IPS-20b (cell line): ENCODE measurements at regions not wholly inside any gene's neighbourhood (a gene's known extent, or its start where the extent isn't known, plus 50 kb on each side); places are given as distances from the start of the nearest gene placed in this dataset.
"Not testable (repeated sequence)": the region's sequence is repeated elsewhere in the genome, so short reads cannot be mapped to it uniquely, and the experiment has no call there.

ENCODE experiments used
- H3K27ac ChIP-seq: one replicate; pipeline ENCODE4 v1.5.1; 2013; ENCODE audit warnings: low read length
- H3K27me3 ChIP-seq: 2 replicates; pipeline ENCODE4 v1.6.1; 2013; ENCODE audit warnings: mild to moderate bottlenecking, low read length, inconsistent platforms; ENCODE audit not compliant: insufficient read depth
- H3K36me3 ChIP-seq: 2 replicates; pipeline ENCODE4 v1.6.1; 2013; ENCODE audit warnings: low read depth, mild to moderate bottlenecking, inconsistent platforms, low read length, moderate library complexity; ENCODE audit not compliant: insufficient read depth
- H3K4me1 ChIP-seq: 2 replicates; pipeline ENCODE4 v1.6.1; 2013; ENCODE audit warnings: mild to moderate bottlenecking, control low read depth, inconsistent platforms, low read length, moderate library complexity; ENCODE audit not compliant: insufficient read depth
- H3K4me3 ChIP-seq: 2 replicates; pipeline ENCODE4 v1.5.1; 2013; ENCODE audit warnings: mild to moderate bottlenecking, low read length, inconsistent platforms
- H3K9ac ChIP-seq: 2 replicates; pipeline ENCODE4 v1.6.1; 2013; ENCODE audit warnings: low read depth, mild to moderate bottlenecking, inconsistent platforms, low read length, moderate library complexity
- H3K9me3 ChIP-seq: 2 replicates; pipeline ENCODE4 v1.6.1; 2013; ENCODE audit warnings: mild to moderate bottlenecking, low read depth, low read length, inconsistent platforms; ENCODE audit not compliant: insufficient read depth

GRCh38 chr6:48638796-48639195 lies 527.8 kb upstream of the PTCHD4 start:
- not testable (repeated sequence) for H3K27ac ChIP-seq, H3K9me3 ChIP-seq, H3K9ac ChIP-seq, H3K4me1 ChIP-seq, H3K27me3 ChIP-seq, H3K4me3 ChIP-seq, H3K36me3 ChIP-seq

- H3K9ac ChIP-seq: no peak overlapping the region
- H3K27me3 ChIP-seq: no peaks in the 10 kb centered on the region
- H3K4me3 ChIP-seq: no peak overlapping the region
- H3K9me3 ChIP-seq: no peaks in the 10 kb centered on the region
- H3K4me1 ChIP-seq: peaks cover 3% of the 10 kb centered on the region; the same call in 1 of the 2 replicates
- H3K36me3 ChIP-seq: no peaks in the 10 kb centered on the region
- no peak overlapping the region for H3K27ac ChIP-seq
Measured at GRCh38 chr6:48630511-48630910, 519.5 kb upstream of the PTCHD4 start.

GRCh38 chr6:48628316-48628715 lies 517.3 kb upstream of the PTCHD4 start:
- Histone ChIP-seq H3K9me3 (no peaks in the 10 kb centered on the region), H3K36me3 (no peaks in the 10 kb centered on the region), H3K27ac (no peak overlapping the region), H3K9ac (no peak overlapping the region), H3K27me3 (no peaks in the 10 kb centered on the region), H3K4me1 (peaks cover 3% of the 10 kb centered on the region; the same call in 1 of the 2 replicates), H3K4me3 (no peak overlapping the region)

- H3K9me3 ChIP-seq: no peaks in the 10 kb centered on the region
- no peak overlapping the region for H3K9ac ChIP-seq
- H3K36me3 ChIP-seq: no peaks in the 10 kb centered on the region
- no peaks in the 10 kb centered on the region for H3K27me3 ChIP-seq
- peaks cover 3% of the 10 kb centered on the region; the same call in 1 of the 2 replicates for H3K4me1 ChIP-seq
- H3K27ac ChIP-seq: no peak overlapping the region
- no peak overlapping the region for H3K4me3 ChIP-seq
Measured at GRCh38 chr6:48626421-48626820, 515.4 kb upstream of the PTCHD4 start.

- Histone ChIP-seq H3K4me3 (no peak overlapping the region), H3K36me3 (no peaks in the 10 kb centered on the region), H3K27me3 (no peaks in the 10 kb centered on the region), H3K4me1 (peaks cover 8% of the 10 kb centered on the region; the same call in 1 of the 2 replicates), H3K9ac (no peak overlapping the region), H3K27ac (no peak overlapping the region), H3K9me3 (no peaks in the 10 kb centered on the region)
Measured at GRCh38 chr6:48624631-48625030, 513.6 kb upstream of the PTCHD4 start.

GRCh38 chr6:48619771-48620170 lies 508.8 kb upstream of the PTCHD4 start:
- Histone ChIP-seq H3K9me3 (no peaks in the 10 kb centered on the region), H3K27ac (no peak overlapping the region), H3K4me3 (no peak overlapping the region), H3K9ac (no peak overlapping the region), H3K4me1 (peaks cover 5% of the 10 kb centered on the region; the same call in 1 of the 2 replicates), H3K36me3 (no peaks in the 10 kb centered on the region), H3K27me3 (no peaks in the 10 kb centered on the region)

GRCh38 chr6:48615041-48615440 lies 504.0 kb upstream of the PTCHD4 start:
- Histone ChIP-seq H3K27me3 (no peaks in the 10 kb centered on the region), H3K9me3 (no peaks in the 10 kb centered on the region), H3K4me1 (peaks cover 4% of the 10 kb centered on the region; the same call in 1 of the 2 replicates), H3K36me3 (no peaks in the 10 kb centered on the region), H3K27ac (no peak overlapping the region), H3K9ac (no peak overlapping the region), H3K4me3 (no peak overlapping the region)

- Histone ChIP-seq H3K9me3 (no peaks in the 10 kb centered on the region), H3K4me1 (no peaks in the 10 kb centered on the region), H3K9ac (no peak overlapping the region), H3K4me3 (no peak overlapping the region), H3K27ac (no peak overlapping the region), H3K36me3 (no peaks in the 10 kb centered on the region), H3K27me3 (no peaks in the 10 kb centered on the region)
Measured at GRCh38 chr6:48614326-48614725, 503.3 kb upstream of the PTCHD4 start.

GRCh38 chr6:48613231-48613949 lies 502.4 kb upstream of the PTCHD4 start:
- Histone ChIP-seq H3K9ac (no peak overlapping the region), H3K9me3 (no peaks in the 10 kb centered on the region), H3K4me1 (no peaks in the 10 kb centered on the region), H3K4me3 (no peak overlapping the region), H3K27me3 (no peaks in the 10 kb centered on the region), H3K27ac (no peak overlapping the region), H3K36me3 (no peaks in the 10 kb centered on the region)

GRCh38 chr6:48611332-48611731 lies 500.3 kb upstream of the PTCHD4 start:
- Histone ChIP-seq H3K27me3 (no peaks in the 10 kb centered on the region), H3K36me3 (no peaks in the 10 kb centered on the region), H3K4me3 (no peak overlapping the region), H3K9me3 (no peaks in the 10 kb centered on the region), H3K27ac (no peak overlapping the region), H3K9ac (no peak overlapping the region), H3K4me1 (no peaks in the 10 kb centered on the region)

- H3K27me3 ChIP-seq: no peaks in the 10 kb centered on the region
- no peak overlapping the region for H3K27ac ChIP-seq
- no peak overlapping the region for H3K4me3 ChIP-seq
- H3K4me1 ChIP-seq: no peaks in the 10 kb centered on the region
- no peaks in the 10 kb centered on the region for H3K9me3 ChIP-seq
- H3K9ac ChIP-seq: no peak overlapping the region
- no peaks in the 10 kb centered on the region for H3K36me3 ChIP-seq
Measured at GRCh38 chr6:48610846-48611245, 499.8 kb upstream of the PTCHD4 start.

- H3K36me3 ChIP-seq: no peaks in the 10 kb centered on the region
- no peak overlapping the region for H3K4me3 ChIP-seq
- H3K9me3 ChIP-seq: no peaks in the 10 kb centered on the region
- no peak overlapping the region for H3K9ac ChIP-seq
- H3K27ac ChIP-seq: no peak overlapping the region
- H3K27me3 ChIP-seq: no peaks in the 10 kb centered on the region
- H3K4me1 ChIP-seq: no peaks in the 10 kb centered on the region
Measured at GRCh38 chr6:48606618-48607017, 495.6 kb upstream of the PTCHD4 start.
